BLaER1 (cell line): ENCODE measurements at regions not wholly inside any gene's neighbourhood (a gene's known extent, or its start where the extent isn't known, plus 50 kb on each side); places are given as distances from the start of the nearest gene placed in this dataset.
"Not testable (repeated sequence)": the region's sequence is repeated elsewhere in the genome, so short reads cannot be mapped to it uniquely, and the experiment has no call there.

Experiments used
- H3K27ac ChIP-seq: shearing (Covaris generic); formaldehyde crosslinking; 2 replicates; pipeline ENCODE4 v1.8.1; 2022
- H3K27me3 ChIP-seq: shearing (Covaris generic); formaldehyde crosslinking; 2 replicates; pipeline ENCODE4 v1.8.1; 2022
- H3K36me3 ChIP-seq: shearing (Covaris generic); formaldehyde crosslinking; 2 replicates; pipeline ENCODE4 v1.8.1; 2022
- H3K4me1 ChIP-seq: shearing (Covaris generic); formaldehyde crosslinking; 2 replicates; pipeline ENCODE4 v1.8.1; 2022
- H3K4me2 ChIP-seq: shearing (Covaris generic); formaldehyde crosslinking; 2 replicates; pipeline ENCODE4 v1.8.1; 2022
- H3K4me3 ChIP-seq: shearing (Covaris generic); formaldehyde crosslinking; 2 replicates; pipeline ENCODE4 v1.8.1; 2022
- H3K9ac ChIP-seq: shearing (Covaris generic); formaldehyde crosslinking; 2 replicates; pipeline ENCODE4 v1.8.1; 2022
- H3K9me3 ChIP-seq: shearing (Covaris generic); formaldehyde crosslinking; 2 replicates; pipeline ENCODE4 v1.8.1; 2022
- H4K20me1 ChIP-seq: shearing (Covaris generic); formaldehyde crosslinking; 2 replicates; pipeline ENCODE4 v1.8.1; 2022
- Cebpa-rat ChIP-seq: shearing (Covaris generic); IDR thresholded peaks from 2 replicates; pipeline ENCODE4 v1.8.1; 2022

DNA sequence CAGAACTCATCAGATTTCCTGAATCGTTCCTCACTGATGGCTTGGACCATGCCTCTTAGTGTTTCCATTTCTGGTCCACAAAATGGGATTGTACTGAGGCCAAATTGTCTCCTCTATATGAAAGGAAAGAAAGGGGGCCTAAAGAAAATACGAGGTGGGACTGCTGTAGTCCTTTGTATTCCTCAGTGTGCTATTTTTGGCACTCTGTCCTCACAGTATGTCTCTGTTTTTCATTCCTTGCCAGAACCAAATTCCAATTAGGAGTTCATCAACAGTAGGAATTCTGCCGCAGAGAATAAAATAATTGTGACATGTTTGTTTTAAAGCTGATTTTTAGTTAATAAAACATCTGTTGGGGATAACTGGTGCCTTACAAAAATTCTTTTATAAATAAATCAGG, 515.7 kb downstream of the SMARCA1 start:
- Histone ChIP-seq H3K4me3 (no peak overlapping the region), H3K36me3 (no peaks in the 10 kb centered on the region), H3K27ac (no peak overlapping the region), H3K4me1 (no peaks in the 10 kb centered on the region), H3K9me3 (no peaks in the 10 kb centered on the region), H3K4me2 (no peak overlapping the region), H3K27me3 (peaks cover 73% of the 10 kb centered on the region), H4K20me1 (no peaks in the 10 kb centered on the region; the same call in 1 of the 2 replicates), H3K9ac (no peak overlapping the region)
- TF ChIP-seq Cebpa-rat = no peak

DNA sequence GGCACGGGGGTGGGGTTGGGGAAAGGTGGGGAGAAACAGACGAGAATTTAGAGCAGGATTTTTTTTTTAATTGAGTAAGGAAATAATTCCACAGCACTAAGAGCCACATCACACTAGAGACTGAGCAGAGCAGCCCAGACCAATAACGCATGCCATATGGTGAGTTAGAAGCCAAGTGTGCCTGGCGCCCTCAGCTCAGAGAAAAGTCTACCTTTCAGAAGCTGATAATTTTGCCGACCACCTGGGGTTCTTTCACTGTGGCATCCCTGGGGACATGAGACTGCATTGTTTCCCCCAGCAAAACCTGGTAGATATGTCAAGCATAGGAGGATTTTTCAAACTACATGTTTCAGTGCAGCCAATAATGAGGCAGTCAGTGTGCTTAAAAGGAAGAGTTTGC, 516.8 kb downstream of the SMARCA1 start:
- no peak overlapping the region for H3K9ac ChIP-seq
- H3K27me3 ChIP-seq = peaks cover 64% of the 10 kb centered on the region
- H3K9me3 ChIP-seq = 0 out of 2 replicates have a peak, but pooled peaks cover 5% of the 10 kb centered on the region
- no peaks in the 10 kb centered on the region for H4K20me1 ChIP-seq
- no peak overlapping the region for H3K27ac ChIP-seq
- H3K4me2 ChIP-seq = no peak overlapping the region
- H3K36me3 ChIP-seq = no peaks in the 10 kb centered on the region
- no peaks in the 10 kb centered on the region for H3K4me1 ChIP-seq
- TF ChIP-seq Cebpa-rat = no peak
- H3K4me3 ChIP-seq = no peak overlapping the region

DNA sequence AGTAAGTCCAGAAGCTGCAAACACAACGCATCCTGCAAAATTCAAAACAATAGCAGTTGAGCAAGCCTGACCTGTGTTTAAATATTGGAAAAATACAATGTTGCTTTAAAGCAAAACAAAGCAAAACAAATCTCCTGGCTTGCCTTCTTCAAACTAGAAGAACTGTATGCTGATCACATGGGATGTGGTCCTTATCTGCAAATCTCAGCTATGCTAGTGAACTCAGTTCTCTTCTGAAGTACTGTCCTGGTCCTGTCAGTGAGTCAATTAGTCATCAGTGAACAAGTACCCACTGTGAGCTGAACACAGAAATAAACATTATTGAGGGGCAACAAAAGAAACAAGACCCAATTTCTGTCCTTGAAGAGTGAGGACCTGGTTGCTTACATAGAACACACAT, 522.5 kb downstream of the SMARCA1 start:
- no peaks in the 10 kb centered on the region for H3K4me1 ChIP-seq
- TF ChIP-seq Cebpa-rat = no peak

DNA sequence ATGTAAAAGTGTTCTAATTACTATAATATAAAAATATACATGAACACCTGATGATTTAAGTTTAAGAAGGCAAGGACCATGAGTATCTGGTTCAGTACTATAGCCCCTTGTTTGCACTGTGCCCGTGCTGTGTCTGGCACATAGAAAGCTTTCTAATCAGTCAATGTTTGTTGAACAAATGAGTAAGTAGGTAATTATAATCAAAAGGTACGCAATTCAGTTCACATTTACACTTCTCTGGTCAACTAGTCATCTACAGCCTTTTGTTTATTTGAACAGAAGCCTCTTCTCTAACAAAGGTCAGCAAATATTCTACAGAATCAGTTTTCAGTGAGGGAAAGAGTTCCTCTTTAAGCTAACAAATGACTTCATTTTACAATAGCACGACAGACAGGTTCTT, 523.3 kb downstream of the SMARCA1 start:
- Histone ChIP-seq H4K20me1 (no peaks in the 10 kb centered on the region), H3K9me3 (peaks cover 14% of the 10 kb centered on the region), H3K36me3 (no peaks in the 10 kb centered on the region), H3K27ac (no peak overlapping the region), H3K4me1 (no peaks in the 10 kb centered on the region), H3K4me3 (no peak overlapping the region), H3K4me2 (no peak overlapping the region), H3K9ac (no peak overlapping the region), H3K27me3 (peaks cover 68% of the 10 kb centered on the region)
- no peak for TF ChIP-seq Cebpa-rat

More for the DNA sequence above, 522.5 kb downstream of the SMARCA1 start:
- H3K9ac ChIP-seq = no peak overlapping the region
- H3K27me3 ChIP-seq = peaks cover 71% of the 10 kb centered on the region
- H3K4me3 ChIP-seq = no peak overlapping the region
- no peak overlapping the region for H3K4me2 ChIP-seq
- H3K27ac ChIP-seq = no peak overlapping the region
- H4K20me1 ChIP-seq = no peaks in the 10 kb centered on the region
- H3K36me3 ChIP-seq = no peaks in the 10 kb centered on the region
- H3K9me3 ChIP-seq = peaks cover 12% of the 10 kb centered on the region

DNA sequence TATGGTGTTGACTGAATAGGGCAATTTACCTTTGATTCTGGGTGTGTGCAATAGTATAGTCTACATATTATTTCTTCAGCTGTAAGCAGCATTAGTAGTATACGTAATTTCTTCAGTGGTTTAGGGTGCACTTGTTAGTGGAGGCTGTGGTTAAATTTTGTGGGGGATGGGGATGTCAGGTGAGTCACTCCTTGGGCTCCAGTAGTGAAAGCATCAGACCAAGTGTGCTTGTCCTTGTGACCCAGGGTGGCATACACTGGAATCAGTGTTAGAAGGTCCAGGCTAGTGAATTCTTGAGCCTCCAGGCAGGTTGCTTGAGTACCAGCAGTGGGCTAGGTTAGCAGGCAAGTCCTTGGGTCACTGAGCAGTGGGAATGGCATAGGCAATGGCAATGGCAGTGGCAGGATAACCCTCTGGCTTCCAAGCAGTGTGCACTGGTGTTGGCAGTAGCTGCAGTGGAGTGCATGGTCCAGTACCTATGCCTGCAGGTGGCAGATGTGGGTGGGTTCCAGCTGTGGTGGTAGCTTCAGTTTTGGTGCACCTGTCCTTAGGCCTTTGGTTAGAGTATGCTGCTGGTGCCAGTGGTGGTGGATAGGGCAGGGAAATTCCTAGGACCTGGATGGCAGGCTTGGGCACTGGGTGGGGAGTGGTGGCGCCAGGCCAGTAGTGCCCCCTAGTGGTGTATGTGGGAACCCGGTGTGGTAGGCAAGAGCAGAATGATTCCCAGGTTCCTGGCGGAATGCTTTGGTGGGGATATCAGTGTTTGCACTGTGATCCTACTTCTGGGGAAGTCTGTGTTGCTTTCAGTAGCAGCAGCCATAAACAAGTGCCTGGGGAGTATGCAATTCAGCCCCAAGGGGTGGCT, 531.0 kb downstream of the SMARCA1 start:
- H3K9me3 ChIP-seq = peaks cover 28% of the 10 kb centered on the region
- no peak overlapping the region for H3K9ac ChIP-seq
- no peaks in the 10 kb centered on the region for H3K4me1 ChIP-seq
- no peak overlapping the region for H3K4me2 ChIP-seq
- H3K27me3 ChIP-seq = peaks cover 26% of the 10 kb centered on the region
- no peaks in the 10 kb centered on the region for H4K20me1 ChIP-seq
- H3K4me3 ChIP-seq = no peak overlapping the region
- no peak overlapping the region for H3K27ac ChIP-seq
- no peak for TF ChIP-seq Cebpa-rat
- H3K36me3 ChIP-seq = no peaks in the 10 kb centered on the region

DNA sequence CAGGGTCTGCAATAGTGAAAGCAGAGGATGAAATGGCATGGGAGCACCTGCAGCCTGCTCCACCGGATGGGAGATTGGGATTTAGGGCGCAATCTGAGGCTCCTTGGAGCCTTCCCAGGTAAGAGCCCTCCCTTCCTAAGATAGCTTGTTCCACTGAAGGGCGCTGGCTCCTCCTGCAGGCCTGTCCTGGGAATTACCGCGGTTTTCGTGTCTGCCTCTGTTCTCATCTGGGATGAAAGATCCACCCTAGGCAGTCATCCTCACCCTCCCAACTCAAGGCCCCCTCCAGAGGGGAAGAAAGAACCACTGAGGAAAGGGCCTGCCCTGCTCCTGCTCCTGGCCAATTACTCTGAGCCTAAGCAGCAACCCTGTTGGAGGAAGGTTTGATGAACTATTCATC, 547.5 kb downstream of the SMARCA1 start:
- H3K9me3 ChIP-seq = no peaks in the 10 kb centered on the region
- H3K4me1 ChIP-seq = no peaks in the 10 kb centered on the region
- H4K20me1 ChIP-seq = no peaks in the 10 kb centered on the region; the same call in 1 of the 2 replicates
- peaks cover 62% of the 10 kb centered on the region for H3K27me3 ChIP-seq
- H3K9ac ChIP-seq = no peak overlapping the region
- no peak for TF ChIP-seq Cebpa-rat
- no peak overlapping the region for H3K4me3 ChIP-seq
- H3K36me3 ChIP-seq = no peaks in the 10 kb centered on the region
- no peak overlapping the region for H3K27ac ChIP-seq
- H3K4me2 ChIP-seq = no peak overlapping the region

DNA sequence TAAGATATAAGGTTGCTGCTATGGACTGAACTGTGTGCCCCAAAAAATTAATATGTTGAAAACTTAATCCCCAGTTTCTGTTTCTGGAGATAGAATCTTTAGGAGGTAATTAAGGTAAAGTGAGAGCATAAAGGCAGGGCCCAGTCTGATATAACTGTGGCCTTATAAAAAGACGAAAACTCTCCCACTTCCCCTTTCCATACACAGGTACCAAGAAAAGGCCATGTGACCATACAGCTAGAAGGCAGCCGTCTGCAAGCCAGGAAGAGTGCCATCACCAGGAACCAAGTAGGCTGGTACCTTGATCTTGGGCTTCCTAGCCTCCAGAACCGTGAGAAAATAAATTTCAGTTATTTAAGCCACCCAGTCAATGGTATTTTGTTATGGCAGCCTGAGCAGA, 550.3 kb downstream of the SMARCA1 start:
- Histone ChIP-seq H3K4me1 (no peaks in the 10 kb centered on the region), H3K36me3 (no peaks in the 10 kb centered on the region), H3K27me3 (peaks cover 89% of the 10 kb centered on the region), H3K27ac (no peak overlapping the region), H3K9ac (no peak overlapping the region), H3K4me2 (no peak overlapping the region), H3K9me3 (no peaks in the 10 kb centered on the region), H4K20me1 (no peaks in the 10 kb centered on the region; the same call in 1 of the 2 replicates), H3K4me3 (no peak overlapping the region)
- no peak for TF ChIP-seq Cebpa-rat

DNA sequence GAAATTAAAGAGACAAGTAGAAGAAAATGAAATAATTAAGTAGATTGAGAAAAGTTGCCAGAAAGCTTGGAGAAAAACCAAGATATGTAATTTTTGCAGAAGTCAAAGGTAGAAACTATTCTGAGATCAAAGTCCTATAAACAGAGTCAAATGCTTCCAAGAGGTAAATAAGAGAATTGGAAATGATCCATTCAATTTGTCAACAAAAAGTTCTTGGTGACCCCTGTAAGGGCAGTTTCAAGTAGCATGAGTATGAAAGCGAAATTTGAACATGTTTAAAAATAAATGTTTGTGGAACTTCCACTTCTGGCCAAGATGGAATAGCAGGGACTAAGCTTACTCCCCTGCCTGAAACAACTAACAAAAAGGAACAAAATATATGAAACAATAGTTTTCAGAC, 562.0 kb downstream of the SMARCA1 start:
- Histone ChIP-seq H3K9ac (no peak overlapping the region), H3K4me1 (no peaks in the 10 kb centered on the region), H3K36me3 (no peaks in the 10 kb centered on the region), H3K4me2 (no peak overlapping the region), H3K27me3 (peaks cover 31% of the 10 kb centered on the region), H3K9me3 (peaks cover 7% of the 10 kb centered on the region), H3K4me3 (no peak overlapping the region), H3K27ac (no peak overlapping the region), H4K20me1 (no peaks in the 10 kb centered on the region; the same call in 1 of the 2 replicates)
- no peak for TF ChIP-seq Cebpa-rat

DNA sequence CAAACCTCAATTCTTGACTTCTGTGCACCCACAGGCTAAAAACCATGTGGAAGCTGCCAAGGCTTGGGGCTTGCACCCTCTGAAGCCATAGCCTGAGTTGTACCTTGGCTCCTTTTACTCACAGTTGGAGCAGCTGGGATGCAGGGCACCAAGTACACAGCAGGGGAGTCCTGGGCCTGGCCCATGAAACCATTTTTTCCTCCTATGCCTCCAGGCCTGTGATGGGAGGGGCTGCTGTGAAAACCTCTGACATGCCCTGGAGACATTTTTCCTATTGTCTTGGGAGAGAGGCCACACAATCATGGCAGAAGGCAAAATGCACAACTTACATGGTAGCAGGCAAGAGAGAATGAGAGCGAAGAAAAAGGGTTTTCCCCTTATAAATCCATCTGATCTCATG, 568.6 kb downstream of the SMARCA1 start:
- H3K27ac ChIP-seq, H4K20me1 ChIP-seq, H3K4me2 ChIP-seq, H3K9ac ChIP-seq, H3K36me3 ChIP-seq, H3K4me1 ChIP-seq: not testable (repeated sequence)
- 0 out of 2 replicates have a peak overlapping the region, but pooled peaks have one; percentile 9 for H3K4me3 ChIP-seq
- peaks cover 22% of the 10 kb centered on the region for H3K27me3 ChIP-seq
- peaks cover 34% of the 10 kb centered on the region for H3K9me3 ChIP-seq

DNA sequence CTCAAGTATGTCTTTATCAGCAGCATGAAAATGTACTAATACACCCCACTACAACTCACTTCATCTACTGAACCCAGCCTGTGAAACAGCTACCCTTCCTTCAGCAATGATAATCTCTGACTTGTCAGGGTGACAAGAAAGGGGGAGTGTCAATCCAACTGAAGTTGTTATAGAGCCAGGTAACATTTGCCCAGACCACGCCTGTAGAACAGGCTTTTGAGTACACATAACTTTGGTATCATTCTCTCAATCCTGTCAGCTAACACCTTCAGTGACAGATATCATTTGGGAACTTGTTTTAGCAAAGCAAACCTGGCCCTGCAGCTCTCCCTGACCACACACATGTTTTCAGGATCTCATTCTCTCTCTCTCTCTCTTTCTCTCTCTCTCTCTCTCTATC, 592.2 kb downstream of the SMARCA1 start:
- Histone ChIP-seq H4K20me1 (no peaks in the 10 kb centered on the region), H3K4me3 (no peak overlapping the region), H3K9ac (no peak overlapping the region), H3K4me1 (0 out of 2 replicates have a peak, but pooled peaks cover 7% of the 10 kb centered on the region), H3K9me3 (peaks cover 7% of the 10 kb centered on the region), H3K36me3 (no peaks in the 10 kb centered on the region), H3K27ac (no peak overlapping the region), H3K4me2 (no peak overlapping the region), H3K27me3 (peaks cover 43% of the 10 kb centered on the region)
- no peak for TF ChIP-seq Cebpa-rat
